Activated T-helper 1 cell treated with anti-CD3 and anti-CD28 coated beads, Interleukin-12 subunit alpha, Interleukin-12 subunit beta, Interleukin-2, Interleukin-4 antibody, amounts not matched to agents 30 ng/mL and 10 ng/mL and 1 ng/mL, durations not matched to agents 14 hours and 24 hours and 36 hours (primary cell): ENCODE measurements at regions not wholly inside any gene's neighbourhood (a gene's known extent, or its start where the extent isn't known, plus 50 kb on each side); places are given as distances from the start of the nearest gene placed in this dataset.

ENCODE experiments used
- DNase-seq: peaks from one replicate; pipeline ENCODE4 v3.0.0; 2021; ENCODE audit warnings: low spot score
- H3K27ac Mint-ChIP-seq: one replicate; pipeline ENCODE4 v1.8.0; 2021; ENCODE audit warnings: mild to moderate bottlenecking, mixed read lengths
- H3K27me3 Mint-ChIP-seq: one replicate; pipeline ENCODE4 v1.8.0; 2022; ENCODE audit warnings: mild to moderate bottlenecking, moderate library complexity, mixed read lengths; ENCODE audit not compliant: insufficient read depth
- H3K36me3 Mint-ChIP-seq: one replicate; pipeline ENCODE4 v1.8.0; 2021; ENCODE audit warnings: low read depth, mixed read lengths
- H3K4me1 Mint-ChIP-seq: one replicate; pipeline ENCODE4 v1.8.0; 2021; ENCODE audit warnings: low read depth, mixed read lengths
- H3K4me3 Mint-ChIP-seq: one replicate; pipeline ENCODE4 v1.8.0; 2021; ENCODE audit warnings: mild to moderate bottlenecking, moderate library complexity, mixed read lengths
- H3K9me3 Mint-ChIP-seq: one replicate; pipeline ENCODE4 v1.8.0; 2021; ENCODE audit warnings: mixed read lengths
- intact Hi-C: fragments of 100-400 bp; cut with micrococcal nuclease; formaldehyde crosslinking; loops from one replicate; pipeline ENCODE4 v1.15.1; 2024

- no peaks in the 10 kb centered on the region for H3K27me3 Mint-ChIP-seq
- H3K27ac Mint-ChIP-seq = no peak overlapping the region
- DNase-seq = no peak
- H3K4me3 Mint-ChIP-seq = no peak overlapping the region
- H3K4me1 Mint-ChIP-seq = no peaks in the 10 kb centered on the region
- no peaks in the 10 kb centered on the region for H3K36me3 Mint-ChIP-seq
- no peaks in the 10 kb centered on the region for H3K9me3 Mint-ChIP-seq
- intact Hi-C loops = no loop called here
These were observed 348.2 kb upstream of the NUDT12 start for GRCh38 chr5:103910786-103911185.

- intact Hi-C loops = no loop called here
- Mint-ChIP-seq H3K36me3 (no peaks in the 10 kb centered on the region), H3K4me3 (no peak overlapping the region), H3K27ac (no peak overlapping the region), H3K4me1 (no peaks in the 10 kb centered on the region), H3K27me3 (no peaks in the 10 kb centered on the region), H3K9me3 (no peaks in the 10 kb centered on the region)
- DNase-seq = no peak
These were observed 347.4 kb upstream of the NUDT12 start for GRCh38 chr5:103910011-103910410.

- Mint-ChIP-seq H3K4me1 (no peaks in the 10 kb centered on the region), H3K9me3 (no peaks in the 10 kb centered on the region)
These were observed 346.8 kb upstream of the NUDT12 start for GRCh38 chr5:103909391-103909790.

DNA sequence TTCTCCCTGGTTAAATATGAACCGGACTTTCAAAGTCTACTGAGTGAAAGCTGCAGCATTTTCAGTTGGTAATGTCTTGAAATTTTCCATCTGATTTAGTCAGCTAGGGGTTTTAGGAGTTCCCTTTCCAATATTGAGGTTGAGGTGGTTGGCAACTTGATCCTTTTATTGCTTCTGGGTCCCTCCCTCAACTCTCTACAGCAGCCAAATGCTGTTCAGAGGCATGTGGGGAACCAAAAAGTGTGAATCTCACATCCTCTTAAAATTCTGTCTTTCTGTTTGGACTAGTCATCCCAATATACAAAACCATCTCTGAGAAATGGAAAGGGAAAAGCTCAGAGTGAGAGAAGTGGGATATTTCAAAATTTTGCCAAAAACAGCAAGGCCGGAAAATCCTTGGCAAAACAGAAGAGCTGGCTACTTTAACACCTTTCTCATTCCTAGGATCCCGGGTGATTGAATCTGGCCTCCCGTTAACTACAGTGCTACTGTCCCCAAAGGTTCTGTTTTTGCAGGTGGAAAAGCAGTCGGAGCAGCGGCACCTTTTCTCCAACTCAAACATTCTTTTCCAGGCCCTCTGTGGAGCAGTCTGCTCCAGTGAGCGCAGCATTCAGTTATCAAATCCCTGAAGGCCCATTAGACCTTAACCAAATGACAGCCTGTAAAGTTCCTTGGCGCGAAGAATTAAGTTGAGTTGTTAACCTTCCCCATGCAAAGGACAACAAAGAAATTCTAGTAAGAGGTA, 345.9 kb upstream of the NUDT12 start:
- Mint-ChIP-seq H3K36me3 (no peaks in the 10 kb centered on the region), H3K4me3 (no peak overlapping the region), H3K9me3 (no peaks in the 10 kb centered on the region), H3K27ac (no peak overlapping the region), H3K27me3 (no peaks in the 10 kb centered on the region), H3K4me1 (no peaks in the 10 kb centered on the region)
- DNase-seq = no peak
- intact Hi-C loops = no loop called here

More at GRCh38 chr5:103909391-103909790, 346.8 kb upstream of the NUDT12 start:
- H3K27ac Mint-ChIP-seq = no peak overlapping the region
- no peak overlapping the region for H3K4me3 Mint-ChIP-seq
- no peaks in the 10 kb centered on the region for H3K36me3 Mint-ChIP-seq
- intact Hi-C loops = no loop called here
- no peak for DNase-seq
- no peaks in the 10 kb centered on the region for H3K27me3 Mint-ChIP-seq

DNA sequence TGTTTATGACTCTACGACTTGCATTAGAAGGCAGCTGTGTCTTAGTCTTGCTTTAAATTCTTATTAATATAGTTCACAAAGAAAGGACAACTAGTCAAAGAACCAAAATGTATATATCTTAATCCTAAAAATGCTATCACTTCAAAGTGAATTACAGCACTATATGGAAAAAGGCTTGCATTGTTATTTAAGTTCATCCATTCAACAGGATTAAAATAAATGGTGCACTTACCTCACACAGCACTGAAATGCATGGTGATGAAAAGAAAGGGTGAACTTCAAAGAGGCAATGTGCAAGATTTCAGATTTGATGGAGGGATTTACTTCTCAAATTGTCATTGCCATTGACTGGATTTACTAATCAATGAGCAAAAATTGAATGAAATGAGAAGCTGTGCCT, 344.4 kb upstream of the NUDT12 start:
- no peaks in the 10 kb centered on the region for H3K4me1 Mint-ChIP-seq
- no peak for DNase-seq
- H3K36me3 Mint-ChIP-seq = no peaks in the 10 kb centered on the region
- no peaks in the 10 kb centered on the region for H3K27me3 Mint-ChIP-seq
- no peaks in the 10 kb centered on the region for H3K9me3 Mint-ChIP-seq
- H3K4me3 Mint-ChIP-seq = no peak overlapping the region
- intact Hi-C loops = no loop called here
- no peak overlapping the region for H3K27ac Mint-ChIP-seq

GRCh38 chr5:103904651-103905050, 342.1 kb upstream of the NUDT12 start:
- no peaks in the 10 kb centered on the region for H3K4me1 Mint-ChIP-seq
- H3K9me3 Mint-ChIP-seq = no peaks in the 10 kb centered on the region
- no peaks in the 10 kb centered on the region for H3K36me3 Mint-ChIP-seq
- intact Hi-C loops = no loop called here
- H3K27ac Mint-ChIP-seq = no peak overlapping the region
- H3K27me3 Mint-ChIP-seq = no peaks in the 10 kb centered on the region
- DNase-seq = no peak
- no peak overlapping the region for H3K4me3 Mint-ChIP-seq

DNA sequence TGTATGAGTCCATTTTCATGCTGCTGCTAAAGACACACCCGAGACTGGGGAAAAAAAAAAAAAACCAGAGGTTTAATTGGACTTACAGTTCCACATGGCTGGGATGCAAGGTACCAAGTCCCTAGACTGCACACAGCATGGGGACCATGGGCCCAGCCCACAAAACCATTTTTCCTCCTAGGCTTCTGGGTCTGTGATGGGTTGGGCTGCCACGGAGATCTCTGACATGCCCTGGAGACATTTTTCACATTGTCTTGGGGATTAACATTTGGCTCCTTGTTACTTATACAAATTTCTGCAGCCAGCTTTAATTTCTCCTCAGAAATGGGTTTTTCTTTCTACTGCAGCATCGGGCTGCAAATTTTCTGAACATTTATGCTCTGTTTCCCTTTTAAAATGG, 340.3 kb upstream of the NUDT12 start:
- no peak for DNase-seq
- no peaks in the 10 kb centered on the region for H3K27me3 Mint-ChIP-seq
- H3K4me1 Mint-ChIP-seq = no peaks in the 10 kb centered on the region
- H3K9me3 Mint-ChIP-seq = peaks cover 4% of the 10 kb centered on the region
- intact Hi-C loops = no loop called here
- H3K36me3 Mint-ChIP-seq = no peaks in the 10 kb centered on the region
- H3K4me3 Mint-ChIP-seq = no peak overlapping the region
- H3K27ac Mint-ChIP-seq = no peak overlapping the region

- Mint-ChIP-seq H3K4me1 (no peaks in the 10 kb centered on the region), H3K27me3 (no peaks in the 10 kb centered on the region), H3K27ac (no peak overlapping the region), H3K9me3 (peaks cover 4% of the 10 kb centered on the region), H3K36me3 (no peaks in the 10 kb centered on the region), H3K4me3 (no peak overlapping the region)
- intact Hi-C loops = no loop called here
- DNase-seq = no peak
These were observed 339.3 kb upstream of the NUDT12 start for GRCh38 chr5:103901885-103902284.

- H3K9me3 Mint-ChIP-seq = peaks cover 4% of the 10 kb centered on the region
- H3K36me3 Mint-ChIP-seq = no peaks in the 10 kb centered on the region
- intact Hi-C loops = no loop called here
- H3K27ac Mint-ChIP-seq = no peak overlapping the region
- no peaks in the 10 kb centered on the region for H3K4me1 Mint-ChIP-seq
- DNase-seq = no peak
- no peaks in the 10 kb centered on the region for H3K27me3 Mint-ChIP-seq
- H3K4me3 Mint-ChIP-seq = no peak overlapping the region
These were observed 334.0 kb upstream of the NUDT12 start for GRCh38 chr5:103896593-103896992.

DNA sequence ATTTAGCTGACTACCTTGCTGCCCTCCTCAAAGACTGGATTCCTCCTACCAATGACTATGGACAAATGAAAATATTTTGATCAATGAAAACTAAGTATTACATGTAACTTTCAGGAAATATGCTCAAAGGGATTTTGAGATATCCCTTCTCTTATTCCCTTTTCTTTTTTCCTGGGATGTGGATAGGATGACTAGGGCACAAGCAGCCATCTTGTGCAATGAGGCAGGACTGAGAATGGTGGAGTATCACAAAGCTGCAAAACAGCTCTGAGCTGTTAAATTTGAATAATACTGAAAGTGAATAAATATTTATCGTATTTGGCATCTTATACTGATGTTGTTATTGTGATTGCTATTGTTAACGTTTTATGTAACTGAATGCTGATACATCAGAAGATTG, 333.1 kb upstream of the NUDT12 start:
- no peak for DNase-seq
- intact Hi-C loops = no loop called here
- Mint-ChIP-seq H3K36me3 (no peaks in the 10 kb centered on the region), H3K9me3 (peaks cover 4% of the 10 kb centered on the region), H3K27ac (no peak overlapping the region), H3K27me3 (no peaks in the 10 kb centered on the region), H3K4me1 (no peaks in the 10 kb centered on the region), H3K4me3 (no peak overlapping the region)

DNA sequence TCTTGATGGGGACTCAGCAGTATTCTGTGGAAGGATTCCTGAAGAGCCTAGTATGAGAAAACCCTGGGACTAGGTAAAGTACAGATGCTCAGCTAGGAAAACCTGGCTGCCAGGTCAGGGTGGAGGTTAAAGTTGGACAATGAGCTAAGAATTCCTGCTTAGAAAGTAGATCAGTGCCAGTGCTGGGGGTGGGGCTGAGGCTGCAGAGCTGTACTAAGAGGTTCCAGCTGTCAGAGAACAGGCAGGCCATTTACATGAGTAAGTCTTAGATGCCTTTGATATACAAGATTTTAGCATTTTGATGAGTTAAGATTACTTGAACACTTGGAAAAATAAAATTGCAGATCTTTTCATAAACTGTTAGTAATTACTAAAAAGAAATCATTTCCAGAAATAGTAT, 332.3 kb upstream of the NUDT12 start:
- Mint-ChIP-seq H3K4me3 (no peak overlapping the region), H3K27ac (no peak overlapping the region), H3K36me3 (no peaks in the 10 kb centered on the region), H3K27me3 (no peaks in the 10 kb centered on the region), H3K9me3 (peaks cover 4% of the 10 kb centered on the region), H3K4me1 (no peaks in the 10 kb centered on the region)
- intact Hi-C loops = no loop called here
- no peak for DNase-seq

DNA sequence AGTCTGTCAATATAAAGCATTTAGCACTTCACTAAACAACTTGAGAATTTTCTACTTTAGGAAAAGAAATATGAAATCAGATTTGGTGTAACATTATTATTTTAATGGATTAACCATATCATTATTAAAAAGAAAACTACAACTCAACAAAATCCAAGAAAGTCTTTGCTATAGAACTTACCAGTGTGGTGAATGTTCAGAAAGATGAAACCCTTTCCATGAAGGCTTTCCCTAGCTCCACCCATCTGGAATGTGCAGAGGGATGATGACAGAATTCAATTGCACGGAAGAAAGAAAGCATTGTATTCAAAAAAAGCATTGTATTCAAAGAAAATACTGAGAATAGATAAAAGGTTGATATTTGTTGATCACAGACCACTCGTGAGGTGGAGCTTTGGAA, 328.6 kb upstream of the NUDT12 start:
- no peaks in the 10 kb centered on the region for H3K36me3 Mint-ChIP-seq
- intact Hi-C loops = no loop called here
- H3K27ac Mint-ChIP-seq = no peak overlapping the region
- H3K4me3 Mint-ChIP-seq = no peak overlapping the region
- no peak for DNase-seq
- H3K9me3 Mint-ChIP-seq = no peaks in the 10 kb centered on the region
- H3K4me1 Mint-ChIP-seq = no peaks in the 10 kb centered on the region
- no peaks in the 10 kb centered on the region for H3K27me3 Mint-ChIP-seq

DNA sequence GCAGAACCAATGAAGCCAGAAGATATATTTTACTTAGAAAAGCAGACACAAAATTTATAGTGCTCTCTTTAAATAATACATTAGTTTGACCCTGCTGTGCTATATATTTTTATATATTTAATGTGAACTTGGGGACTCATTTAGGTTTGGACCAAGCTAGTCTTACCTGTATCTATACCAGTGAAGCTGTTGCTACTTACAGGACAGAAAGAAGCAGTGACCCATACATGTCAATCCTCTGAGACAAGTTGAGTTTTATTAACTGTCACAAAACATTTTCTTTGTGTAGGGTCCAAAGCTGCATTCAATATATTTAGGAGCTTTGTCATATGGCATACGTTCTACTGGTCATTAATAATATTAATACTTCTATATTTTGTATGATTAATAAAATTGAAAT, 327.7 kb upstream of the NUDT12 start:
- no peaks in the 10 kb centered on the region for H3K36me3 Mint-ChIP-seq
- no peak overlapping the region for H3K4me3 Mint-ChIP-seq
- no peak for DNase-seq
- H3K27me3 Mint-ChIP-seq = no peaks in the 10 kb centered on the region
- H3K27ac Mint-ChIP-seq = no peak overlapping the region
- H3K9me3 Mint-ChIP-seq = no peaks in the 10 kb centered on the region
- H3K4me1 Mint-ChIP-seq = no peaks in the 10 kb centered on the region
- intact Hi-C loops = no loop called here
